ENCODE measurements at regions not wholly inside any gene's neighbourhood (a gene's known extent, or its start where the extent isn't known, plus 50 kb on each side); places are given as distances from the start of the nearest gene placed in this dataset.

DNA sequence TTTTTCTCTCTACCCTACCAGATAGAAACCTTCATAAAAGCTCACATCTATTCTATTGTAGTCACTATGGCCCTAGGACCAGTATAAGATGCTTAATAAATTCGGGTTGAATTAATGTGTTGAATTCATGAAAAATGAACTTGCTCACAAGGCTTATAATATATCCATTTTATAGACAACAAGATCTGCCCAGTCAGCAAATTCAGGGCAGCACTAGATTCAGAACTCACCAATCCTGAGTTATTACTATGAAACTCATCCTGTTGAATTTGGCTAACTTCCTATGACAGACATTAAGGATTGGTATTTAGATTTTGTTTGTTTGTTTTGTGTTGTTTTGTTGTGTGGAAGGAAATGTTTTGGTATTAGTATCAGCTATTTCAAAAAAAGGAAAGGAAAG is 143.6 kb upstream of the CCNG1 start:
- Mint-ChIP-seq H3K36me3 (no peaks in the 10 kb centered on the region), H3K9me3 (peaks cover 9% of the 10 kb centered on the region), H3K27ac (no peak overlapping the region), H3K27me3 (ENCODE audit: low read depth) (peaks cover 8% of the 10 kb centered on the region), H3K4me1 (no peaks in the 10 kb centered on the region), H3K4me3 (no peak overlapping the region)
- ATAC-seq (no peak), DNase-seq (ENCODE audit: low spot score) (no peak)
- ChIA-PET CTCF (interaction anchor here (0.7 to 2.0 kb wide), 2 partner anchors 13 to 53 kb away, joined by 3 to 5 read pairs; no protein-coding TSS in a partner anchor), POLR2A (no interaction called here)
- TF ChIP-seq, protein P1, sequence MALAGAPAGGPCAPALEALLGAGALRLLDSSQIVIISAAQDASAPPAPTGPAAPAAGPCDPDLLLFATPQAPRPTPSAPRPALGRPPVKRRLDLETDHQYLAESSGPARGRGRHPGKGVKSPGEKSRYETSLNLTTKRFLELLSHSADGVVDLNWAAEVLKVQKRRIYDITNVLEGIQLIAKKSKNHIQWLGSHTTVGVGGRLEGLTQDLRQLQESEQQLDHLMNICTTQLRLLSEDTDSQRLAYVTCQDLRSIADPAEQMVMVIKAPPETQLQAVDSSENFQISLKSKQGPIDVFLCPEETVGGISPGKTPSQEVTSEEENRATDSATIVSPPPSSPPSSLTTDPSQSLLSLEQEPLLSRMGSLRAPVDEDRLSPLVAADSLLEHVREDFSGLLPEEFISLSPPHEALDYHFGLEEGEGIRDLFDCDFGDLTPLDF (CRISPR knock-in tag; IDR thresholded peaks at IDR 0.05) = no peak
- TF ChIP-seq, protein P2, sequence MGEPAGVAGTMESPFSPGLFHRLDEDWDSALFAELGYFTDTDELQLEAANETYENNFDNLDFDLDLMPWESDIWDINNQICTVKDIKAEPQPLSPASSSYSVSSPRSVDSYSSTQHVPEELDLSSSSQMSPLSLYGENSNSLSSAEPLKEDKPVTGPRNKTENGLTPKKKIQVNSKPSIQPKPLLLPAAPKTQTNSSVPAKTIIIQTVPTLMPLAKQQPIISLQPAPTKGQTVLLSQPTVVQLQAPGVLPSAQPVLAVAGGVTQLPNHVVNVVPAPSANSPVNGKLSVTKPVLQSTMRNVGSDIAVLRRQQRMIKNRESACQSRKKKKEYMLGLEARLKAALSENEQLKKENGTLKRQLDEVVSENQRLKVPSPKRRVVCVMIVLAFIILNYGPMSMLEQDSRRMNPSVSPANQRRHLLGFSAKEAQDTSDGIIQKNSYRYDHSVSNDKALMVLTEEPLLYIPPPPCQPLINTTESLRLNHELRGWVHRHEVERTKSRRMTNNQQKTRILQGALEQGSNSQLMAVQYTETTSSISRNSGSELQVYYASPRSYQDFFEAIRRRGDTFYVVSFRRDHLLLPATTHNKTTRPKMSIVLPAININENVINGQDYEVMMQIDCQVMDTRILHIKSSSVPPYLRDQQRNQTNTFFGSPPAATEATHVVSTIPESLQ (CRISPR knock-in tag; IDR thresholded peaks at IDR 0.05) = no peak
- TF ChIP-seq ZNF671 (CRISPR knock-in tag; IDR thresholded peaks at IDR 0.05) = no peak
- TF ChIP-seq, protein P3, sequence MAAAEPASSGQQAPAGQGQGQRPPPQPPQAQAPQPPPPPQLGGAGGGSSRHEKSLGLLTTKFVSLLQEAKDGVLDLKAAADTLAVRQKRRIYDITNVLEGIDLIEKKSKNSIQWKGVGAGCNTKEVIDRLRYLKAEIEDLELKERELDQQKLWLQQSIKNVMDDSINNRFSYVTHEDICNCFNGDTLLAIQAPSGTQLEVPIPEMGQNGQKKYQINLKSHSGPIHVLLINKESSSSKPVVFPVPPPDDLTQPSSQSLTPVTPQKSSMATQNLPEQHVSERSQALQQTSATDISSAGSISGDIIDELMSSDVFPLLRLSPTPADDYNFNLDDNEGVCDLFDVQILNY (CRISPR knock-in tag; IDR thresholded peaks at IDR 0.05) = no peak
- TF ChIP-seq, protein P4, sequence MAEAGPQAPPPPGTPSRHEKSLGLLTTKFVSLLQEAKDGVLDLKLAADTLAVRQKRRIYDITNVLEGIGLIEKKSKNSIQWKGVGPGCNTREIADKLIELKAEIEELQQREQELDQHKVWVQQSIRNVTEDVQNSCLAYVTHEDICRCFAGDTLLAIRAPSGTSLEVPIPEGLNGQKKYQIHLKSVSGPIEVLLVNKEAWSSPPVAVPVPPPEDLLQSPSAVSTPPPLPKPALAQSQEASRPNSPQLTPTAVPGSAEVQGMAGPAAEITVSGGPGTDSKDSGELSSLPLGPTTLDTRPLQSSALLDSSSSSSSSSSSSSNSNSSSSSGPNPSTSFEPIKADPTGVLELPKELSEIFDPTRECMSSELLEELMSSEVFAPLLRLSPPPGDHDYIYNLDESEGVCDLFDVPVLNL (CRISPR knock-in tag; IDR thresholded peaks at IDR 0.05; ENCODE audit: borderline replicate concordance, low read depth) = no peak
- TF ChIP-seq, protein P5, sequence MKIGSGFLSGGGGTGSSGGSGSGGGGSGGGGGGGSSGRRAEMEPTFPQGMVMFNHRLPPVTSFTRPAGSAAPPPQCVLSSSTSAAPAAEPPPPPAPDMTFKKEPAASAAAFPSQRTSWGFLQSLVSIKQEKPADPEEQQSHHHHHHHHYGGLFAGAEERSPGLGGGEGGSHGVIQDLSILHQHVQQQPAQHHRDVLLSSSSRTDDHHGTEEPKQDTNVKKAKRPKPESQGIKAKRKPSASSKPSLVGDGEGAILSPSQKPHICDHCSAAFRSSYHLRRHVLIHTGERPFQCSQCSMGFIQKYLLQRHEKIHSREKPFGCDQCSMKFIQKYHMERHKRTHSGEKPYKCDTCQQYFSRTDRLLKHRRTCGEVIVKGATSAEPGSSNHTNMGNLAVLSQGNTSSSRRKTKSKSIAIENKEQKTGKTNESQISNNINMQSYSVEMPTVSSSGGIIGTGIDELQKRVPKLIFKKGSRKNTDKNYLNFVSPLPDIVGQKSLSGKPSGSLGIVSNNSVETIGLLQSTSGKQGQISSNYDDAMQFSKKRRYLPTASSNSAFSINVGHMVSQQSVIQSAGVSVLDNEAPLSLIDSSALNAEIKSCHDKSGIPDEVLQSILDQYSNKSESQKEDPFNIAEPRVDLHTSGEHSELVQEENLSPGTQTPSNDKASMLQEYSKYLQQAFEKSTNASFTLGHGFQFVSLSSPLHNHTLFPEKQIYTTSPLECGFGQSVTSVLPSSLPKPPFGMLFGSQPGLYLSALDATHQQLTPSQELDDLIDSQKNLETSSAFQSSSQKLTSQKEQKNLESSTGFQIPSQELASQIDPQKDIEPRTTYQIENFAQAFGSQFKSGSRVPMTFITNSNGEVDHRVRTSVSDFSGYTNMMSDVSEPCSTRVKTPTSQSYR (CRISPR knock-in tag; IDR thresholded peaks at IDR 0.05) = no peak
- TF ChIP-seq, protein P6, sequence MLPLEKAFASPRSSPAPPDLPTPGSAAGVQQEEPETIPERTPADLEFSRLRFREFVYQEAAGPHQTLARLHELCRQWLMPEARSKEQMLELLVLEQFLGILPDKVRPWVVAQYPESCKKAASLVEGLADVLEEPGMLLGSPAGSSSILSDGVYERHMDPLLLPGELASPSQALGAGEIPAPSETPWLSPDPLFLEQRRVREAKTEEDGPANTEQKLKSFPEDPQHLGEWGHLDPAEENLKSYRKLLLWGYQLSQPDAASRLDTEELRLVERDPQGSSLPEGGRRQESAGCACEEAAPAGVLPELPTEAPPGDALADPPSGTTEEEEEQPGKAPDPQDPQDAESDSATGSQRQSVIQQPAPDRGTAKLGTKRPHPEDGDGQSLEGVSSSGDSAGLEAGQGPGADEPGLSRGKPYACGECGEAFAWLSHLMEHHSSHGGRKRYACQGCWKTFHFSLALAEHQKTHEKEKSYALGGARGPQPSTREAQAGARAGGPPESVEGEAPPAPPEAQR (CRISPR knock-in tag; IDR thresholded peaks at IDR 0.05) = no peak
- TF ChIP-seq TEAD1 (CRISPR knock-in tag; IDR thresholded peaks at IDR 0.05) = no peak
- TF ChIP-seq, protein P7, sequence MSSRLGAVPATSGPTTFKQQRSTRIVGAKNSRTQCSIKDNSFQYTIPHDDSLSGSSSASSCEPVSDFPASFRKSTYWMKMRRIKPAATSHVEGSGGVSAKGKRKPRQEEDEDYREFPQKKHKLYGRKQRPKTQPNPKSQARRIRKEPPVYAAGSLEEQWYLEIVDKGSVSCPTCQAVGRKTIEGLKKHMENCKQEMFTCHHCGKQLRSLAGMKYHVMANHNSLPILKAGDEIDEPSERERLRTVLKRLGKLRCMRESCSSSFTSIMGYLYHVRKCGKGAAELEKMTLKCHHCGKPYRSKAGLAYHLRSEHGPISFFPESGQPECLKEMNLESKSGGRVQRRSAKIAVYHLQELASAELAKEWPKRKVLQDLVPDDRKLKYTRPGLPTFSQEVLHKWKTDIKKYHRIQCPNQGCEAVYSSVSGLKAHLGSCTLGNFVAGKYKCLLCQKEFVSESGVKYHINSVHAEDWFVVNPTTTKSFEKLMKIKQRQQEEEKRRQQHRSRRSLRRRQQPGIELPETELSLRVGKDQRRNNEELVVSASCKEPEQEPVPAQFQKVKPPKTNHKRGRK (CRISPR knock-in tag; IDR thresholded peaks at IDR 0.05; ENCODE audit: borderline replicate concordance) = no peak
- TF ChIP-seq ETV6 (CRISPR knock-in tag; IDR thresholded peaks at IDR 0.05) = no peak
- TF ChIP-seq, protein P8, sequence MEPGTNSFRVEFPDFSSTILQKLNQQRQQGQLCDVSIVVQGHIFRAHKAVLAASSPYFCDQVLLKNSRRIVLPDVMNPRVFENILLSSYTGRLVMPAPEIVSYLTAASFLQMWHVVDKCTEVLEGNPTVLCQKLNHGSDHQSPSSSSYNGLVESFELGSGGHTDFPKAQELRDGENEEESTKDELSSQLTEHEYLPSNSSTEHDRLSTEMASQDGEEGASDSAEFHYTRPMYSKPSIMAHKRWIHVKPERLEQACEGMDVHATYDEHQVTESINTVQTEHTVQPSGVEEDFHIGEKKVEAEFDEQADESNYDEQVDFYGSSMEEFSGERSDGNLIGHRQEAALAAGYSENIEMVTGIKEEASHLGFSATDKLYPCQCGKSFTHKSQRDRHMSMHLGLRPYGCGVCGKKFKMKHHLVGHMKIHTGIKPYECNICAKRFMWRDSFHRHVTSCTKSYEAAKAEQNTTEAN (CRISPR knock-in tag; IDR thresholded peaks at IDR 0.05) = no peak
- no peak for TF ChIP-seq ZNF219 (CRISPR knock-in tag; IDR thresholded peaks at IDR 0.05; ENCODE audit: borderline replicate concordance)
- TF ChIP-seq ZNF423 (CRISPR knock-in tag; IDR thresholded peaks at IDR 0.05) = no peak
- TF ChIP-seq GABPB1 (CRISPR knock-in tag; IDR thresholded peaks at IDR 0.05) = no peak
- no peak for TF ChIP-seq JAZF1 (CRISPR knock-in tag; IDR thresholded peaks at IDR 0.05)
- TF ChIP-seq IRF2 (CRISPR knock-in tag; IDR thresholded peaks at IDR 0.05; ENCODE audit: borderline replicate concordance, low read depth) = no peak
- TF ChIP-seq CREB1 (CRISPR knock-in tag; IDR thresholded peaks at IDR 0.05) = no peak
- TF ChIP-seq, protein P9, sequence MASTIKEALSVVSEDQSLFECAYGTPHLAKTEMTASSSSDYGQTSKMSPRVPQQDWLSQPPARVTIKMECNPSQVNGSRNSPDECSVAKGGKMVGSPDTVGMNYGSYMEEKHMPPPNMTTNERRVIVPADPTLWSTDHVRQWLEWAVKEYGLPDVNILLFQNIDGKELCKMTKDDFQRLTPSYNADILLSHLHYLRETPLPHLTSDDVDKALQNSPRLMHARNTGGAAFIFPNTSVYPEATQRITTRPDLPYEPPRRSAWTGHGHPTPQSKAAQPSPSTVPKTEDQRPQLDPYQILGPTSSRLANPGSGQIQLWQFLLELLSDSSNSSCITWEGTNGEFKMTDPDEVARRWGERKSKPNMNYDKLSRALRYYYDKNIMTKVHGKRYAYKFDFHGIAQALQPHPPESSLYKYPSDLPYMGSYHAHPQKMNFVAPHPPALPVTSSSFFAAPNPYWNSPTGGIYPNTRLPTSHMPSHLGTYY (CRISPR knock-in tag; IDR thresholded peaks at IDR 0.05) = no peak

Data from WTC11 (cell line).